RKO (cell line): ENCODE measurements at regions not wholly inside any gene's neighbourhood (a gene's known extent, or its start where the extent isn't known, plus 50 kb on each side); places are given as distances from the start of the nearest gene placed in this dataset.
"Not testable (repeated sequence)": the region's sequence is repeated elsewhere in the genome, so short reads cannot be mapped to it uniquely, and the experiment has no call there.

Source experiments
- DNase-seq: peaks from one replicate; pipeline ENCODE4 v3.0.0-alpha.2; 2016; ENCODE audit warnings: low spot score

- no peak for DNase-seq
Observed at GRCh38 chr6:43999628-44000027, 127.6 kb downstream of the MRPL14 start.

- not testable (repeated sequence) for DNase-seq
Observed at GRCh38 chr6:43998592-43999243, 128.5 kb downstream of the MRPL14 start.

GRCh38 chr6:43997990-43998585 lies 129.2 kb downstream of the MRPL14 start:
- DNase-seq: not testable (repeated sequence)

DNA sequence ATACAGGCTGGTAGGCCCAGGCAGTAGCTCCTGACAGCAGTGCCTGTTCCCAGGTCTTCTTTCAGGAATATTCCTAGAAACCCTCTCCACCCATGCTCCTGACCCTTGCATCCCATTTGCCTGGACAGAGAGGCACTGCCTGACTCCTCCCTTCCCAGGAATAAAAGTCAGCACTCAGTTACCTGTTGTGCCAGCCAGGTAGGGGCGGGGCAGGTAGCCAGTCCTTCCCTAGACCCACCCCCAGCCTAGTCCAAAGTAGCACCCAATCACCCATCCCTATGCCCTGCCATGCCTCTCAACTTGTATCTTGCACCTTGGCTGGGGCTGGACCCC lies 129.9 kb downstream of the MRPL14 start:
- no peak for DNase-seq

GRCh38 chr6:43996618-43997344 lies 130.5 kb downstream of the MRPL14 start:
- no peak for DNase-seq

- DNase-seq: no peak
Observed at GRCh38 chr6:43995137-43995536, 132.1 kb downstream of the MRPL14 start.

DNA sequence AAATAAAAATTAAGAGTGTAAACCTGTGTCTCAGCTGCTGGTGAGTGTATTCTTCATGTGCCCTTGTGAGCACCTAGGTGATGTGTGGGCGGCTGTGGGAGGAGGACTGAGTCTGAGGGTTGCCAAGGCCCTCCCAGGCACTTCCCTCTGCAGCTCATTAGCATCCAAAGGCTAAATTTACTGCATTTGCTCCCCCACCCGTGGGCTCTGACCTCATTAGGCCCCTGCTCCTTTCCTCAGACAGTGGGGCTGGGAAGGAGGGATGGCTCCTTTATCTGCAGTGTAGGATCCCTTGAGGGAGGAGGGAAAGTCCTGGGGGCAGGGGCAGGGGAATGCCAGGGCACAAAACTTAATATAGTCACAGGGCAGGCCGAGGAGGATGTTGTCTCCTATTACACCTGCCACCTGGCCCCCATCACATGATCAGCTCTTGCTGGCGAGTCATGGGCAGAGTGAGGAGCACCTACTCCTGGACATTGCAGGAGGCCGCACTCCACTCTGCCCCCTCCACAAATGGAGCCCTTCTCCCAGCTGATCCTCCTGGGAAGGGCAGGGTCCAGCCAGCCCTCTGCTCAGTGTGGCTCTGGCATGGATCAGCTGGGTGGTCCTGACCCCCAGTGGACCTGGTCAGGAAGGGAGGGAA lies 133.2 kb downstream of the MRPL14 start:
- no peak for DNase-seq

DNA sequence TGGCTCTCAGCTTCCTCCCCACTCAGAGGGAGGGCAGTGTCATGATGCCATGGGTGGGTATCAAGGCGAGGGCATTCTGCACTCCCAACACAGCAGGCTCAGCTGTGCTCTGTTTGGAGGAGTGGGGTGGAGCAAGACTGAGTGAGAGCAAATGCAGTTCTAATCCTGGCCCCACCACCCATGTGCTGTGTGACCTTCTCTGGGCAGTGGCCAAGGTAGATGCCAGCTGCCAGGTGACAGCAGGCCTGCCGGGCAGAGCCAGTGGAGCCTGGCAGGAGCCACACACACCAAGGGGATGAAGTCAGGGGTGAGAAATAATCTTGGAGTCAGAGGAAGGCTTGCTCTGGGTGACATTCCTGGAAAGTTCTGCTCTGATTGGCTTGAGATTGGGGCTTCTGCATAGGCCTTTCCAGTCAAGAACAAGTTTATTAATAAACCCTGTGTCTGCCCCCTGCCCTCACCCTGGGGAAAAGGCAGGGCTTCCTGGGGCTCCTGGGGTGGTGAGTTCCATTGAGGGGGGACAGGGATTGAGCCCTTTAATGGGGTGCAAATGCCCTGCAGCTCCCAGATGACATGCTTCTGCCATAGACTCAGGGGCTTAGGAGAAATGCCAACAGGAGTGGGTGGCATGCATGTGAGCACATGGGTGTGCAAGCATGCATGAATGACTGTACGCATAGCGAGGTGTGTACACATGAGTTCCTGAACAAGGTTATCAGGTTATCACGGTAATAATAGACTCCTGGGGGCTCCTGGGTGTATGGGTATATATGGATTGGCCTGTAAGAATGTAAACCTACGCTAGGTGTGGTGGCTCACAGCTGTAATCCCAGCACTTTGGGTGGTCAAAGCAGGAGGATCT lies 134.2 kb downstream of the MRPL14 start:
- DNase-seq: no peak

DNA sequence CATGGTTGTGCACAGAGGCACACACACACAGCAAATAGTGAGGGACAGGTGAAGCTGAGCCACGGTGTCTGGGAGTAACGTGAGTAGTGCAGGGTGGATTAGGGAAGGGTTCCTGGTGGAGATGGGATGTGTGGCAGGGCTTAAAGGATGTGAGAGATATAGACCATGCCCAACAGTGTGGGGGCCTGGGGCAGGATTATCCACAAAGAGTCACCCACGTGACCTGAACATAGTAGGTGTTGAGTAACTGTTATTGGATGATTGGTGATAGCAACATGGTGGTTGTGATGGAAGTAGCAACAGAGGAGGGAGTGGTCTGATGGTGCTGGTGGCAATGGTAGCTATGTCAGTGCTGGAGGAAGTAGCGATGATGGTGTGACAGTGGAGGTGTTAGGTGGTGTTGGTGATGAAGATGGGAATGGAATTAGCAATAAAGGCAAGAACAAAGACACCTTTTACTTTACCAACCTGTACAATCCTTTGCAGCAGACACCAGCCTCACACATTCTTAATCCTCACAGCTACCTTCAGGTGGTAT lies 135.1 kb downstream of the MRPL14 start:
- no peak for DNase-seq

GRCh38 chr6:43990627-43991619 lies 136.3 kb downstream of the MRPL14 start:
- DNase-seq: no peak

- DNase-seq: no peak
Observed at GRCh38 chr6:43990275-43990626, 137.0 kb downstream of the MRPL14 start.

GRCh38 chr6:43989581-43990146 lies 137.6 kb downstream of the MRPL14 start:
- no peak for DNase-seq

DNA sequence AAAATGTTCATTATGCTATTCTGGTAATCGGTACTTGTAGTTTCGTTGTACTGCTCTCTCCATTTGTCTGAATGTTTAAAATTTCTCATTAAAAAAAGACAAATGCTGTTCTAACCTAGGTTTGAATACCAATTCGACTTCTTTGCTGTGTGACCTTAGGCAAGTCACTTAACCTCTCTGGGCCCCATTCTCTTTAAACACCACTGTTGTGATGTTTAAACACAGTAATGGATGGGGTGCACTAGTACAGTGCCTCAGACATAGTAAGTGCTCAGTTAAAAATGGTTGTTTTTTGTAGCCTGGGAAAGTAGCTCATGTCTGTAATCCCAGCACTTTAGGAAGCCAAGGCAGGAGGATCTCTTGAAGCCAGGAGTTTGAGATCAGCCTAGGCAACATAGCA lies 138.5 kb downstream of the MRPL14 start:
- DNase-seq: no peak

- no peak for DNase-seq
Observed at GRCh38 chr6:43987838-43988439, 139.3 kb downstream of the MRPL14 start.

DNA sequence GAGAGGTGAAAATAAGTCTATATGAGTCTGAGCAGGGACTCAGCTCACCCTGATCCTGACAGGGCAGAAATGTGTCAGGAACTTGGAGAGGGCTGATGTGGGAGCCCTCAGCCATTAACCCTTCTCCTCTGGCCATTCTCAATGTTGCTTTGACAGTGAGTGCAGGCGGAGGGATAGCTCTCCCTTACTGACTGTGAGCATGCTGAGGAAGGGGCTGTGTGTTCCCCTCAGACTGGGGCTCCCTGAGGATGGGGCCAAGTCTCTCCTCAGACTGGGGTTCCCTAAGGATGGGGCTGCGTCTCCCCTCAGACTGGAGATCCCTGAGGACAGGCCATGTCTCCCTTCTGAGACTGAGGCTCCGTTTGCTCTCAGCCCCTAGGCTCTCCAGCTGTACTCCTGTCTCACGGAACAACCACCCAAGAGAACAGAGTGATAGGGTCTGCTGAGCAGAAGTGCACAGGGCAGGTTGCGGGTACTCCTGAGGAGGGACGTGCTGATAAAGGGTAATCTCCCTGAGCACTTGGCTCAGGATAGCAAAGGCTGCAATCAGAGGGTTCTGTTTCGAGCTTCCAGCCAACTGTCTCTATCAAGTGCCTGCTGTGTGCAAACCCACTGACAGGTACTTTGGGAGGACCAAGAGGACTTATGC lies 141.0 kb downstream of the MRPL14 start:
- DNase-seq: no peak

DNA sequence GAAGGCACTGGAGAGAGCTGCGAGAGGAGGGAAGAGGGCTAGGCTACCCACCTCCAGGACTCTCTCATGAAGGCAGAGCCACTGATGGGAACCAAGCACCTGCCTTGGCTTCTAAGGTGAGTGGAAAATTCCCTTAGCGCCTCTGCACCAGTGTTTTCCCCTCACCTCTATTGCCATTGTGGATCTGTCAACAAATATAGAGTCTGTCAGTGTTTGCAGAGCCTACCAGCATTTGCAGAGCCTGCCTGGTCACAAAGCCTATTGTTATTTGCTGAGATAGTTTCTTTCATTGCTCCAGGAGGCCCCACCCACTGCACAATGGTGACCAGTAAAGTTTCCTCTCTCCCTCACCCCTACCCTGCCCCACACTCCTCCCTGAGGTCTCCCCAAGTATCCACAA lies 141.9 kb downstream of the MRPL14 start:
- DNase-seq: no peak

DNA sequence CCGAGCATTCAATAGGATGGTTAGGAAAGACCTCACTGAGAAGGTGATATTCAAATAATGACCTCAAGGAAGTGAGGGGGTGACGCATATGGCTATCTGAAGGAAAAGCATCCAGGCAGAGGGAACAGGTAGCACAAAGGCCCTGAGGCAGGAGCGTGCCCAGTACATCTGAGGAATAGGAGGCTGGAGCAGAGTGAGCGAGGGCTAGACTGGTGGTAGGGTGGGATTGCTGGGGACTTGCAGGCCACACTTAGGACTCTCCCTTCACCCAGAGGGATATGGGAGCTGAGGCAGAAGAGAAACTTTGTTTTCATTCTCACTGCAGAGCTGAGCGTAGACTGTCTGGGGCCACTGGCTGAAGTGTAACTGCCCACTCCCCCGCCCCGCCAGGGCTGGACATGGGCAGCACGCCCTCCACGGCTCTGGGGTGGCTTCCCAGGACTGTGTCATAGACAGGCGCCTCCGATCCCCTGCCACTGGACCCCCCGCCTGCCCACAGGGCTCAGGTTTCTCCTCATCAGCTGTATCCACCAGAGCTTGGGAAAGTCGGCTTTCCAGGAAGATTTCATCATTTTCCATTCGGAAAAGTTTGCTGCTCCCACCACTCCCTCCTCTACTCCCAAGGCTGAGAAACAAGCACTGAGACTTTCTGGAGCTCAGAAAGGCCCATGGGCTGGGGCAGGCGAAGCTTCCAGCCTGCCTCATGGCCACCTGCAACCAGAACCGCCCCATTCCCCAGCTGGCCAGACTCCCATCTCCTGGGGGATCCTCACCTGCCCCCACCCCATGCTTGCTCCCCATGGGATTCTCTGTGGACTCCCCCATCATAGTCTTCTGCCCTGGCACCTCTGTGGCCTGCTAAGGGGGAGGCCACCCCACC lies 142.6 kb downstream of the MRPL14 start:
- no peak for DNase-seq

- DNase-seq: no peak
Observed at GRCh38 chr6:43983632-43984031, 143.6 kb downstream of the MRPL14 start.
